Activated effector memory CD4-positive, alpha-beta T cell treated with Interleukin-2 at 50 U/mL for 16 hours (primary cell): ENCODE measurements at regions not wholly inside any gene's neighbourhood (a gene's known extent, or its start where the extent isn't known, plus 50 kb on each side); places are given as distances from the start of the nearest gene placed in this dataset.
"Not testable (repeated sequence)": the region's sequence is repeated elsewhere in the genome, so short reads cannot be mapped to it uniquely, and the experiment has no call there.

Experiments used
- DNase-seq: peaks from one replicate; pipeline ENCODE4 v3.0.0-alpha.2; 2020

GRCh38 chr18:70398076-70398475 lies 109.2 kb downstream of the SOCS6 start:
- DNase-seq: no peak

GRCh38 chr18:70397259-70397925 lies 108.5 kb downstream of the SOCS6 start:
- no peak for DNase-seq

- DNase-seq: not testable (repeated sequence)
Observed at GRCh38 chr18:70395771-70396170, 106.9 kb downstream of the SOCS6 start.

GRCh38 chr18:70394672-70395071 lies 105.8 kb downstream of the SOCS6 start:
- DNase-seq: no peak

GRCh38 chr18:70390371-70391090 lies 101.7 kb downstream of the SOCS6 start:
- DNase-seq: no peak

GRCh38 chr18:70389036-70389435 lies 100.2 kb downstream of the SOCS6 start:
- DNase-seq: not testable (repeated sequence)

GRCh38 chr18:70387027-70387426 lies 98.2 kb downstream of the SOCS6 start:
- no peak for DNase-seq

- no peak for DNase-seq
Observed at GRCh38 chr18:70386582-70386981, 97.7 kb downstream of the SOCS6 start.

- DNase-seq: no peak
Observed at GRCh38 chr18:70385474-70385873, 96.6 kb downstream of the SOCS6 start.

GRCh38 chr18:70384181-70384790 lies 95.4 kb downstream of the SOCS6 start:
- no peak for DNase-seq

GRCh38 chr18:70382992-70383717 lies 94.3 kb downstream of the SOCS6 start:
- no peak for DNase-seq

GRCh38 chr18:70382017-70382416 lies 93.2 kb downstream of the SOCS6 start:
- no peak for DNase-seq

GRCh38 chr18:70380915-70381896 lies 92.4 kb downstream of the SOCS6 start:
- no peak for DNase-seq
